ENCODE measurements at regions not wholly inside any gene's neighbourhood (a gene's known extent, or its start where the extent isn't known, plus 50 kb on each side); places are given as distances from the start of the nearest gene placed in this dataset.

GRCh38 chr15:67953299-67953698, 100.8 kb upstream of the PIAS1 start:
- peaks cover under 1% of the 10 kb centered on the region for H3K27me3 Mint-ChIP-seq (ENCODE audit: low read depth)
- CTCF ChIA-PET = no interaction called here

GRCh38 chr15:67955252-67955651, 98.9 kb upstream of the PIAS1 start:
- ChIA-PET CTCF (no interaction called here), POLR2A (interaction anchor here (0.6 kb wide), 1 partner anchor 72 kb away, joined by 3 read pairs; no protein-coding TSS in a partner anchor)
- no peaks in the 10 kb centered on the region for H3K4me1 Mint-ChIP-seq
- ATAC-seq = no peak
- H3K9me3 Mint-ChIP-seq = peaks cover 13% of the 10 kb centered on the region
- H3K36me3 Mint-ChIP-seq = no peaks in the 10 kb centered on the region
- H3K27ac Mint-ChIP-seq = no peak overlapping the region
- no peaks in the 10 kb centered on the region; the same call in none of the 2 replicates for H3K27me3 Mint-ChIP-seq (ENCODE audit: low read depth)
- DNase-seq (ENCODE audit: low spot score) = no peak
- no peak for TF ChIP-seq AR (CRISPR knock-in tag; IDR thresholded peaks at IDR 0.05)
- TF ChIP-seq CBFB (CRISPR knock-in tag; IDR thresholded peaks at IDR 0.05; ENCODE audit: low read depth) = no peak
- no peak for TF ChIP-seq AFF4 (CRISPR knock-in tag; IDR thresholded peaks at IDR 0.05; ENCODE audit: borderline replicate concordance)
- TF ChIP-seq ZNF232 (CRISPR knock-in tag; IDR thresholded peaks at IDR 0.05) = no peak
- TF ChIP-seq MYBL2 (CRISPR knock-in tag; IDR thresholded peaks at IDR 0.05) = no peak
- no peak overlapping the region for H3K4me3 Mint-ChIP-seq

More at GRCh38 chr15:67953299-67953698, 100.8 kb upstream of the PIAS1 start:
- ATAC-seq (no peak), DNase-seq (ENCODE audit: low spot score) (no peak)
- Mint-ChIP-seq H3K9me3 (peaks cover 15% of the 10 kb centered on the region), H3K4me1 (no peaks in the 10 kb centered on the region), H3K27ac (no peak overlapping the region), H3K4me3 (no peak overlapping the region), H3K36me3 (0 out of 2 replicates have a peak, but pooled peaks cover 2% of the 10 kb centered on the region)
- TF ChIP-seq E2F5 (CRISPR knock-in tag; IDR thresholded peaks at IDR 0.05) = no peak
- TF ChIP-seq SMAD3 (CRISPR knock-in tag; IDR thresholded peaks at IDR 0.05; ENCODE audit: borderline replicate concordance) = no peak
- TF ChIP-seq HMGA2 (CRISPR knock-in tag; IDR thresholded peaks at IDR 0.05) = peak; percentile 2; the same call in 1 of the 2 replicates
- POLR2A ChIA-PET = no interaction called here

- peaks cover 7% of the 10 kb centered on the region for H3K9me3 Mint-ChIP-seq
- ChIA-PET POLR2A (no interaction called here), CTCF (no interaction called here)
- no peak for ATAC-seq
- no peak for DNase-seq (ENCODE audit: low spot score)
- H3K27me3 Mint-ChIP-seq (ENCODE audit: low read depth) = peaks cover 2% of the 10 kb centered on the region; the same call in 1 of the 2 replicates
- H3K27ac Mint-ChIP-seq = no peak overlapping the region
- H3K4me1 Mint-ChIP-seq = peaks cover 21% of the 10 kb centered on the region
- H3K36me3 Mint-ChIP-seq = no peaks in the 10 kb centered on the region
- H3K4me3 Mint-ChIP-seq = no peak overlapping the region
- TF ChIP-seq ATF1 (CRISPR knock-in tag; IDR thresholded peaks at IDR 0.05) (no peak), ZNF138 (CRISPR knock-in tag; conservative IDR thresholded peaks at IDR 0.05) (no peak), FOXP4 (CRISPR knock-in tag; IDR thresholded peaks at IDR 0.05) (no peak), FOXP1 (CRISPR knock-in tag; IDR thresholded peaks at IDR 0.05; ENCODE audit: borderline replicate concordance) (no peak), E2F5 (CRISPR knock-in tag; IDR thresholded peaks at IDR 0.05) (no peak), CBFB (CRISPR knock-in tag; IDR thresholded peaks at IDR 0.05; ENCODE audit: low read depth) (no peak), ZNF532 (CRISPR knock-in tag; IDR thresholded peaks at IDR 0.05; ENCODE audit: borderline replicate concordance) (no peak)
Observed at GRCh38 chr15:67957435-67958132, 96.5 kb upstream of the PIAS1 start.

Data from WTC11 (cell line).